MM.1S (cell line): ENCODE measurements at regions not wholly inside any gene's neighbourhood (a gene's known extent, or its start where the extent isn't known, plus 50 kb on each side); places are given as distances from the start of the nearest gene placed in this dataset.

ENCODE experiments used
- CTCF ChIP-seq: fragments of 300-600 bp; sonication (generic); IDR thresholded peaks from 2 replicates; pipeline ENCODE4 v1.5.1; 2016; ENCODE audit warnings: antibody characterized with exemption, low read length, mixed read lengths
- EZH2 ChIP-seq: fragments of 300-600 bp; sonication (generic); optimal IDR thresholded peaks from 2 replicates; pipeline ENCODE3; 2017; ENCODE audit warnings: low read depth, mild to moderate bottlenecking, antibody characterized with exemption, low read length, mixed read lengths
- EZH2phosphoT487 ChIP-seq: fragments of 300-600 bp; sonication (generic); IDR thresholded peaks from 2 replicates; pipeline ENCODE4 v1.6.1; 2018; ENCODE audit warnings: antibody characterized with exemption, low read length

DNA sequence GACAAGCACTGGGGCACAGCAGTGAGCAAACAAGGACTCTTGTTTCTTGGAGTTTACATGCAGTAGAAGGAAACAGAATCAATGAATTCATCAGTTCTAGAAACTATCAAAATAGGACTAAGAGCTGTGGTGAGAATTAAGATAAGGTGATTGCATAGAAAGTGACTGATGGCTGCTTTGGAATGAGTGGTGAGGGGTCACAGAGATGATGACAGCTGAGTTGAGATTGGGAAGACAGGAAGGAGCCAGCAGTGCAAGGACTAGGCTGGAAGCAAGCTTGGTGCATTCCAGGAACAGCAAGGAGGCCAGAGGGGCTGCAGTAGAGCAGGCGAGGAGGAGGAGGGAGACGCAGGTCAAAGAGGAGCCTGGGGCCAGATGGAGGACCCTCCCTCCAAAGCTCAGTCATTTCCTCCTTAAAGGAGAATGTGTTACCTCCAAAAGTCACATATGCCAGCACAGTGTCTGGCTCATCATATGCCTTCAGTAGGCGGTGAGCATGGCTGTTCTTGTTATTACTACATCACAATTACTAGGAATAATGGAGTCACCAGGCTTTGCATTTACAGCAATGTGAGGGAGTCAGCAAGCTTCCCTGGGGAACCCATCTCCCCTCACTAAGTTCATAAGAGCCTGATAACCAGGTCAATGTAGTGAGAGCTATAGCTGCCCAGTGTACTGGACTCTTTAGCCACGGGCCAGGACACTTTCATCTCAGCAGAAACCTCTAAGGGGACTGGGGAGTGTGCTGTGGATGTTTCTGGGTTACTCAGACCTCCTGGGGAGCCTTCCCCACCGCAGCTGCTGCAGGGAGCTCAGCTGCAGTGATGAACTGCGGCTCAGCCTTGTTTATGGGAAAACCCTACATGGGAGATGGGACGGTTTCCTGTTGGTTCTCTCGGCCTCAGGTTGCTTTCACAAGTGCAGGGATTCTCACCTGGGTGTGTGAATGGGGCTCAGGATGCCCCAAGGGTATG is 157.2 kb downstream of the SEC14L1 start:
- no peak for TF ChIP-seq CTCF
- no peak for TF ChIP-seq EZH2
- TF ChIP-seq EZH2phosphoT487, result no peak
